Psoas muscle (tissue), 7 donors: ENCODE measurements at regions not wholly inside any gene's neighbourhood (a gene's known extent, or its start where the extent isn't known, plus 50 kb on each side); places are given as distances from the start of the nearest gene placed in this dataset.

ENCODE experiments used
- ATAC-seq, 4 donors: fragments of 200-7000 bp; cut with Tn5 transposase; one replicate each; pipeline ENCODE4 v1.9.1; 2020; ENCODE audit warnings: moderate library complexity in 3 of 4, mild to moderate bottlenecking in 2 of 4
- DNase-seq, 2 donors: peaks; one replicate each; pipeline ENCODE4 v3.0.0-alpha.2; 2020
- H3K27ac ChIP-seq: fragments of 200-600 bp; one replicate; pipeline ENCODE4 v1.8.0; 2022
- H3K27me3 ChIP-seq, 3 donors: fragments of 200-600 bp in 1 of 3; one replicate each; pipeline versions ENCODE4 v1.6.1 to v1.8.0; 2013 to 2022; ENCODE audit warnings: low read length in 2 of 3, mild to moderate bottlenecking in 2 of 3, moderate library complexity in 1 of 3; ENCODE audit not compliant: insufficient read depth in 3 of 3
- H3K36me3 ChIP-seq, 2 donors: fragments of 200-600 bp in 1 of 2; one replicate each; pipeline versions ENCODE4 v1.6.1 to v1.8.0; 2013 to 2022; ENCODE audit warnings: low read depth in 1 of 2, mild to moderate bottlenecking in 1 of 2, moderate library complexity in 1 of 2; ENCODE audit not compliant: insufficient read depth in 1 of 2
- H3K4me1 ChIP-seq: fragments of 200-600 bp; one replicate; pipeline ENCODE4 v1.8.0; 2022
- H3K4me3 ChIP-seq: fragments of 200-600 bp; one replicate; pipeline ENCODE4 v1.8.0; 2022; ENCODE audit warnings: mild to moderate bottlenecking
- H3K9me3 ChIP-seq: fragments of 200-600 bp; one replicate; pipeline ENCODE4 v1.8.0; 2022
- WGBS, 3 donors: extraction: QIAGEN DNeasy Blood & Tissue Kit; methylation state at CpG; one replicate each; pipeline versions ENCODE4 v1.1.6 to v1.1.7; 2013; 5-methylcytosine and 5-hydroxymethylcytosine counted together
- intact Hi-C, 2 donors: fragments of 100-400 bp; cut with DNase I; formaldehyde crosslinking; loops; one replicate each; pipeline versions ENCODE4 v1.11.0 to v1.14.2; 2022
- TF ChIP-seq, protein P1 (sequence below): fragments of 200-600 bp; IDR thresholded peaks from one replicate; pipeline ENCODE4 v1.8.0; 2022; ENCODE audit warnings: antibody characterized with exemption
- donor health status: healthy with polysubstance abuse.
- donor health status: DM: no; HTN: no; CAD: no; lungs with moderate emphysema.
- donor health status: Bipolar disorder and iron deficiency.
- donor health status: healthy.
- donor health status: DM: yes; HTN: yes; CAD: no.
- donor health status: DM: no; HTN: no; CAD: no.
- donor health status: DM: yes; HTN: yes; CAD: no.

- H3K27ac ChIP-seq, result no peak overlapping the region
- no peak for DNase-seq
- TF ChIP-seq, protein P1, sequence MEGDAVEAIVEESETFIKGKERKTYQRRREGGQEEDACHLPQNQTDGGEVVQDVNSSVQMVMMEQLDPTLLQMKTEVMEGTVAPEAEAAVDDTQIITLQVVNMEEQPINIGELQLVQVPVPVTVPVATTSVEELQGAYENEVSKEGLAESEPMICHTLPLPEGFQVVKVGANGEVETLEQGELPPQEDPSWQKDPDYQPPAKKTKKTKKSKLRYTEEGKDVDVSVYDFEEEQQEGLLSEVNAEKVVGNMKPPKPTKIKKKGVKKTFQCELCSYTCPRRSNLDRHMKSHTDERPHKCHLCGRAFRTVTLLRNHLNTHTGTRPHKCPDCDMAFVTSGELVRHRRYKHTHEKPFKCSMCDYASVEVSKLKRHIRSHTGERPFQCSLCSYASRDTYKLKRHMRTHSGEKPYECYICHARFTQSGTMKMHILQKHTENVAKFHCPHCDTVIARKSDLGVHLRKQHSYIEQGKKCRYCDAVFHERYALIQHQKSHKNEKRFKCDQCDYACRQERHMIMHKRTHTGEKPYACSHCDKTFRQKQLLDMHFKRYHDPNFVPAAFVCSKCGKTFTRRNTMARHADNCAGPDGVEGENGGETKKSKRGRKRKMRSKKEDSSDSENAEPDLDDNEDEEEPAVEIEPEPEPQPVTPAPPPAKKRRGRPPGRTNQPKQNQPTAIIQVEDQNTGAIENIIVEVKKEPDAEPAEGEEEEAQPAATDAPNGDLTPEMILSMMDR, result no peak
- ATAC-seq, result no peak
- no peak overlapping the region for H3K4me3 ChIP-seq
- H3K36me3 ChIP-seq, result no peaks in the 10 kb centered on the region
- H3K4me1 ChIP-seq, result no peaks in the 10 kb centered on the region
- intact Hi-C loops, result no loop called here
- no peaks in the 10 kb centered on the region for H3K9me3 ChIP-seq
- 53 to 69% (median 67%) methylated on average over 8 of the region's 8 CpGs for WGBS, 3 donors
- peaks cover 0 to 26% (median 0%) of the 10 kb centered on the region in 3 donors for H3K27me3 ChIP-seq
Observed at GRCh38 chr22:22746963-22747933, 102.8 kb downstream of the GGTLC2 start.

- WGBS, 3 donors, result 51 to 59% (median 57%) methylated on average over 5 of the region's 5 CpGs
- DNase-seq, result peak in 1 of 2 donors; percentile 24
Observed at GRCh38 chr22:22748297-22748743, 103.9 kb downstream of the GGTLC2 start.

DNA sequence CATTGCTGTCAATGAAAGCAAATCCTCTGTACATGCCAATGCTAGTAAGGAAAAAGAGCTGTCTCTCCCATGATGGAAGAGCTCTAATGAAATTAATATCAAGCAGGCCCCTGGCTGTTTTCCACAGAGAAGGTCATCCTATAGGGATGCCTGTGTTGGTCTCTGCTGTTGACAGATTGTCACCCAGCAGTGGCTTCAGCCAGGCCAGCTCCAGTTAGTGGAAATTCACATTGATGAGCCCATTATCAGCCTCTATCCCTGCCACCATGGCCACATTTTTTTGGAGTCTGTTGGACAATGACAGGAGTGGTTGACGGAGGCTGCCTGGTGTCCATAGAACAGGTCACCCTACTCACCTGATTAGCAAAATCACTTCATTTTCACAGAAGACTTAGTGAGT, 104.3 kb downstream of the GGTLC2 start:
- ATAC-seq, result no peak
- no peak overlapping the region for H3K27ac ChIP-seq
- H3K36me3 ChIP-seq, result no peaks in the 10 kb centered on the region
- WGBS, 3 donors, result 96 to 100% (median 97%) methylated on average over 1 of the region's 1 CpG
- peaks cover 0 to 18% (median 0%) of the 10 kb centered on the region in 3 donors for H3K27me3 ChIP-seq
- TF ChIP-seq, protein P1, result no peak
- no peak overlapping the region for H3K4me3 ChIP-seq
- intact Hi-C loops, result no loop called here
- no peak for DNase-seq
- H3K9me3 ChIP-seq, result no peaks in the 10 kb centered on the region
- no peaks in the 10 kb centered on the region for H3K4me1 ChIP-seq

More at GRCh38 chr22:22748297-22748743, 103.9 kb downstream of the GGTLC2 start:
- Histone ChIP-seq H3K9me3 (no peaks in the 10 kb centered on the region), H3K4me1 (no peaks in the 10 kb centered on the region), H3K4me3 (no peak overlapping the region), H3K36me3 (no peaks in the 10 kb centered on the region), H3K27ac (no peak overlapping the region), H3K27me3 (peaks cover 0 to 20% (median 0%) of the 10 kb centered on the region in 3 donors)
- peak; percentile 61 to 80 (median 74) for ATAC-seq
- intact Hi-C loops, result no loop called here
- TF ChIP-seq, protein P1, result peak; percentile 47

- peaks cover 0 to 13% (median 0%) of the 10 kb centered on the region in 3 donors for H3K27me3 ChIP-seq
- no peak for DNase-seq
- 49 to 69% (median 56%) methylated on average over 7 of the region's 7 CpGs for WGBS, 3 donors
- H3K36me3 ChIP-seq, result no peaks in the 10 kb centered on the region
- H3K9me3 ChIP-seq, result no peaks in the 10 kb centered on the region
- no peak for ATAC-seq
- intact Hi-C loops, result no loop called here
- H3K27ac ChIP-seq, result no peak overlapping the region
- H3K4me1 ChIP-seq, result no peaks in the 10 kb centered on the region
- TF ChIP-seq, protein P1, result no peak
- H3K4me3 ChIP-seq, result no peak overlapping the region
Observed at GRCh38 chr22:22749167-22749758, 104.8 kb downstream of the GGTLC2 start.
